ENCODE measurements at regions not wholly inside any gene's neighbourhood (a gene's known extent, or its start where the extent isn't known, plus 50 kb on each side); places are given as distances from the start of the nearest gene placed in this dataset.

GRCh38 chr2:3960106-3960505, 256.7 kb downstream of the DCDC2C start:
- DNase-seq (ENCODE audit: low spot score), result no peak

GRCh38 chr2:3962719-3963118, 259.3 kb downstream of the DCDC2C start:
- no peak for DNase-seq (ENCODE audit: low spot score)

GRCh38 chr2:3965211-3965610, 261.8 kb downstream of the DCDC2C start:
- DNase-seq (ENCODE audit: low spot score), result no peak

GRCh38 chr2:3965953-3966352, 262.6 kb downstream of the DCDC2C start:
- DNase-seq (ENCODE audit: low spot score), result no peak

GRCh38 chr2:3966470-3966869, 263.1 kb downstream of the DCDC2C start:
- no peak for DNase-seq (ENCODE audit: low spot score)

GRCh38 chr2:3968736-3969135, 265.4 kb downstream of the DCDC2C start:
- no peak for DNase-seq (ENCODE audit: low spot score)

- no peak for DNase-seq (ENCODE audit: low spot score)
These were observed 267.6 kb downstream of the DCDC2C start for GRCh38 chr2:3970791-3971651.

- DNase-seq (ENCODE audit: low spot score), result no peak
These were observed 268.3 kb downstream of the DCDC2C start for GRCh38 chr2:3971652-3972192.

- DNase-seq (ENCODE audit: low spot score), result no peak
These were observed 269.0 kb downstream of the DCDC2C start for GRCh38 chr2:3972377-3972776.

- DNase-seq (ENCODE audit: low spot score), result no peak
These were observed 271.4 kb downstream of the DCDC2C start for GRCh38 chr2:3974765-3975164.

GRCh38 chr2:3981446-3981987, 278.1 kb downstream of the DCDC2C start:
- no peak for DNase-seq (ENCODE audit: low spot score)

GRCh38 chr2:3982160-3982559, 278.8 kb downstream of the DCDC2C start:
- no peak for DNase-seq (ENCODE audit: low spot score)

GRCh38 chr2:3986063-3986462, 282.7 kb downstream of the DCDC2C start:
- DNase-seq (ENCODE audit: low spot score), result no peak

- no peak for DNase-seq (ENCODE audit: low spot score)
These were observed 283.3 kb downstream of the DCDC2C start for GRCh38 chr2:3986530-3987258.

GRCh38 chr2:4002841-4003403, 299.5 kb downstream of the DCDC2C start:
- no peak for DNase-seq (ENCODE audit: low spot score)

- no peak for DNase-seq (ENCODE audit: low spot score)
These were observed 308.8 kb downstream of the DCDC2C start for GRCh38 chr2:4012197-4012596.

GRCh38 chr2:4018535-4018934, 315.2 kb downstream of the DCDC2C start:
- DNase-seq (ENCODE audit: low spot score), result no peak

GRCh38 chr2:4020153-4020552, 316.8 kb downstream of the DCDC2C start:
- no peak for DNase-seq (ENCODE audit: low spot score)

- no peak for DNase-seq (ENCODE audit: low spot score)
These were observed 317.3 kb downstream of the DCDC2C start for GRCh38 chr2:4020649-4021048.

- DNase-seq (ENCODE audit: low spot score), result no peak
These were observed 321.2 kb downstream of the DCDC2C start for GRCh38 chr2:4024605-4025004.

- DNase-seq (ENCODE audit: low spot score), result no peak
These were observed 325.7 kb downstream of the DCDC2C start for GRCh38 chr2:4029081-4029480.

GRCh38 chr2:4039896-4040295, 336.5 kb downstream of the DCDC2C start:
- no peak for DNase-seq (ENCODE audit: low spot score)

All from NAMALWA (cell line).